GM18520 (cell line): ENCODE measurements at regions not wholly inside any gene's neighbourhood (a gene's known extent, or its start where the extent isn't known, plus 50 kb on each side); places are given as distances from the start of the nearest gene placed in this dataset.

Experiments used
- ATAC-seq: cut with Tn5 transposase; IDR thresholded peaks from one replicate; pipeline ENCODE4 v1.9.1; 2021; ENCODE audit not compliant: unreplicated experiment

DNA sequence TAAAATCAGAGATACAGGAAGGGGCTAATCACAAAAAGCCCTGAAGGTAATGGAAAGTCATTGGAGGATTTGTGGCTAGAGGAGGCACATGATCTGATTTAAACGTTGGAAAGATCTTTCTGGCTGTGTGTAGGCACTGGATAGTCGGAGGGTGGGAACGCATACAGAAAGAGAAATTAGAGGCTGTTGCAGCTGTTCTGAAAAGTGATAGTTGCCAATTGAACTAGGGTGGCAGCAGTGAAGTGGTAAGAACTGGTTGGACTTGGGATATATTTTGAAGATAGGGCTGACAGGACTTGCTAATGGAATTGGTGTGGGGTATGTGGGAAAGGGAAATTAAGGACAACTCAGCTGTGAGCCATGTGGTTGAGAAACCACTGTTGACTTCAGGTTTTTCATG is 223.6 kb downstream of the OGFRL1 start:
- no peak for ATAC-seq

DNA sequence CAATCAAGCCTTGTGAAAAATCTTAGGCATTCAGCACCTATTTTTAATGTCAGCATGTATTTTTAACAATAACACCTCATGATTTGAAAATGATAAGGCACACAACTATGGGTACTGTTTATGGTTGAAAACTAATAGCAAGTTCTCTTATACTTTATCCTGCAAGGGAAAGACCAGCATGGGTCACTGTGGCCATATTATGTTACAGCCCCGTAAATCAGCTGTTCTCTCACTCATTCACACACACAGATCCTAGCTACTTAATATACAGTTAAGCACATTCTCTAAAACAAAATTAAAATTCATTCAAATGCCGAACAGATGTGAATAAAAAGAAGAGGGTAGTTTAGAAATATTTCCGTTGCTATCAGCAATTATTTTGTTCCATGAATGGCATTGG is 224.4 kb downstream of the OGFRL1 start:
- ATAC-seq: no peak

DNA sequence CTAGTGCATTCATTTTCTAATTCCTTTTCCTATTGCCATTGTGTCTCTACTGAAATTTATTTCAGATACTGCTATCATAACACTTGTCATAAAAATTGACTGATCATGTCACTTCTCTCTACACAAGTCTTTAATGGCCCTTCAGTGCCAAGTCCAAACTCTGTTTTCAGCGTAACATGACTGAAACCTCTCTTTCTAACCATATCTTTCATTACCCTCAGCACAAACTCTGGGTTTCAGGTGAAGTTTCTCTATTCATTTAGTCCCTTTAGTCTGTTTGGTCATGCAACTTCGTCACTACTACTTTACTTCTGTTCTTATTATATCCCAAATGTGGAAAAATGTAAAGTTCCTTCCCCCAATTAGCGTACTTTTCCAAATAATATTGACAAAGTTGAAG is 234.9 kb downstream of the OGFRL1 start:
- ATAC-seq: peak; percentile 57

DNA sequence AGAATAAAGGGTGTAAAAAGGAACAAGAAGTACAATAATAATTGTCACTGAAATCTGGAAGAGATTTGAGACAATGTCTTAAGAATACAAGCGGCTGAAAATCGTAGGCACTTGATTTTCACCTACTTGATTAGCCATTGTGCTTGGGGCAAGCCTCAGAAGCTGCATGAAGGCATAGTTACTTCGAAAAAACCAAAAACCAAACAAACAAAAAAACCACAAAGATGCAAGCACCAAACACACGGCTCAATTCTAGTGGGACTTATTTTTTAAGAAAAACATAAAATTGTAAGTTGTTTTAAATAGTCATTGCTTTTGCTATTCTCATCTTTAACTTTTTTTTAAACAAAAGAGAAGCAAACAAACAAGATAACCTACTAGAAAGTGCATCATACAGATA is 235.6 kb downstream of the OGFRL1 start:
- ATAC-seq: no peak

DNA sequence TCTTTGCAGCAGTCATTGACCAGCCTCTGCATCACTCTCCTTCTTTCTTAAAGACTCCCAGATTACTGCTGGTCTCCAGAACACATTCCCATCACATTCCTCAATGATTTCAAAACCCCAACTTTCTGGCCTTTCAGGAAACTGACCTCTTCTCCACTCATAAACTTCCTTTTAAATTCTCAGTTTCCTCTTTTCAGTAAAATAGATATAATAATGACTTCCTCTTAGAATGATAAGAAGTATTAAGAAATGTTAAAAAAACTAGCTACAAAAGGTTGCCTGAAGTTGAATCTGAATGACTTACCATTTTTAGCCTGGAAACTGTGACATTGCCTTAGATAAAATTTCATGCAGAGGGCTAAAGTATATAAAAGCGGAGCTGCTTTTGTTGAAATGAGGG is 239.3 kb downstream of the OGFRL1 start:
- no peak for ATAC-seq

DNA sequence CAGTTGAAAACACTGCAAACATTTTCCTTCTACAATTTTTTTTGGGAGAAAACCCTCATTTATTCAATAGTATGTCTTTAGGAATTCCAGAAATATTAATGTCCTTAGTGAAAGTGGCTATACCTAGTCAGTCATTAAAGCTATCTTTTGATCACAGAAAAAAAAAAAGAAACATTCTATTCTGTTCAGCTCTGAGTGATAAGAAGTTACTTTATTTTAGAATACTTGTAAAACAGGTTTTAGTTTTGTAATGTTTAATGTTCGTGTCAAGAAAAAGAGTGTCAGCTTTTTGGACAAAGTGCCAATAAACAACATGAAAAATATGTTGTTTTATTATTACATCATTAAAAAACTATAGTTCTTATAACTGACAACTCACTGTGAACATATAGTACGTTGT is 240.4 kb downstream of the OGFRL1 start:
- no peak for ATAC-seq

DNA sequence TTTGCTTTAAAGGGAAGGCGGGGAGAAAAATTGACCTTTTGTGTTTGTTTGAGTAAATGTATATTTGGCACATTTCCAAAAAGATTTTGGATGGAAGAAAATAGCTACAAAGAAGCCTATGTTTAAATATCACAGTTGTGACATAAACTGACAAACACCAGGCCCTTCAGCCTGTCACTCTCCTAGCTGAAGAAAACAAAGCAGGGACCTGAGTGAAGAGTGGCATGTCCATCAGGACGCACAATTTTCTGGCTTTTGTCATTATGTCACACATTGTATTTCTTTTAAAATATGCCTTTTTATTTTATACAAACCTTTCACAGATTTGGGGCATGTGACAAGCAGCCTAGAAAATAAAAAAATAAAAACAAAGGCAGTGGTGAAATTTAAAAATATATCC is 241.2 kb downstream of the OGFRL1 start:
- no peak for ATAC-seq

DNA sequence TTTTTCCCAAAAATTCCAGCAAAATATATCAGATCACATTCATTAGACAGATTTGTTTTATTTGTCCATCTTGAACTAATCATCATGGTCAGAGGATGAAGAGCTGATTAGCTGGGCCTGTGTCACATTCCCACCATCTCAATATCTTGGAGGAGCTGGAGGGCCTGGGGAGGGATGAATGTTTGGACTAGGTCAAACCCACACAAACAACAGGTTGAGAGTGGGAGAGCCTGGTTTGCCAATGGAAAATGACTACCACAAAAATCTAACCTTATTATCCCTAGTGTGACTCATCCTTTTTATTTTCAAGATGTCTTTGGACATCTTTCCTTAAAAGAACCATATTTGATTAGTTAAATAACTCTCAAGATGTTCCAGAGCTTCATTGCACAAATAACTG is 242.4 kb downstream of the OGFRL1 start:
- ATAC-seq: no peak

DNA sequence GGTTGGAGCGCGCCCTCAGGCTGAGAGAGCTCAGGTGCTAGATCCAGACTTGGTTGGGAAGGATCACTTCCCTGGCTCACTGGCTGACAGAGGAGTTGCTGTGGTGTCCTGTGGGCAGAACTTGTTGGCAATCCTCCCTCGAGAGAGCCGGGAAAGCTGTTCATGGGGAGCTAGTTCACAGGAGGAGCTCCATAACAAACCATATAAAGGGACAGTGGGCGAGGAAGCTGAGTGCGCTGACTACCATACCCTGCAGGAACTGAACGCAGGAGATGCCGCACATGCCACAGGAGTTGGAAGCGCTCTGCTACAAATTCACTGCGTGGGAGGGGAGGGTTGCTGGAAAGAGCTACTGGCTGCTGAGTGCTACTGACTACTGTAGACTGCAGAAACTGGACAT is 243.2 kb downstream of the OGFRL1 start:
- no peak for ATAC-seq

DNA sequence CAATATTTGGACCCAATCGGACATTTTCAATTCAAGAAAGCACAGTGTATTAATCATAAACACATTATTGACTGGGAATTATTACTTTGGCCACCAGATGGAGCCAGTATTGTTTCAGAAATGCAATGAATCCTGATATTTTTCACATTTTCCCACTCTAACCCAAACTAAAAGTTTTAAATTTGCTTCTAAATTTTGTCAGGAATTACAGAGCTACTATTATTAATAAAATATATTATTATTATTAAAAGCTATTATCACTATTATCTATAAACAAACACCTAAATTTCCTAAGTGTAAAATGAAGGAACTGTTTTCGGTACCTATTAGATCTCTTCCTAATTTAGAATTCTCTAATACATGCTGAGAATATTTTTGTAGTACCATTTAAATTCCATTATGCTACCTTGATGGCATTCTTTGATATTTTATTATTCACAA is 245.3 kb downstream of the OGFRL1 start:
- ATAC-seq: no peak

DNA sequence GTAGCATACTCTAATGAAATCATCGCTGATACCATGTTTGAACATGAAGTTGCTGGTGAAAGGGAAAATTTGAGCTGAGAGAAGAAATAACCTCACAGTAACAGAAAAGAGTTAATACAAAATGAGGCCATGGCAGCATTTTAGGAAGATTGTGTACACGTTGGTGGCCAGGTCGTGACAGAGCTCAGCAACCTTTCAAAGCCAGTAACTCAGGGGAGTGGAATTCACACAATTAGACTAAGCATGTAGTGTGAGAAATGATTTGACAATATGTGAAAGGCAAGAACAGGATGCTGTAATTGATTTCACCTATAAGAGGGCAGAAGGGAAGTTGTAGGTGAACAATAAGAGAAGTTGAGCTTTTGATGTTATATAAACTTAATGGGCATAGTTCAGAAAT is 246.3 kb downstream of the OGFRL1 start:
- no peak for ATAC-seq

DNA sequence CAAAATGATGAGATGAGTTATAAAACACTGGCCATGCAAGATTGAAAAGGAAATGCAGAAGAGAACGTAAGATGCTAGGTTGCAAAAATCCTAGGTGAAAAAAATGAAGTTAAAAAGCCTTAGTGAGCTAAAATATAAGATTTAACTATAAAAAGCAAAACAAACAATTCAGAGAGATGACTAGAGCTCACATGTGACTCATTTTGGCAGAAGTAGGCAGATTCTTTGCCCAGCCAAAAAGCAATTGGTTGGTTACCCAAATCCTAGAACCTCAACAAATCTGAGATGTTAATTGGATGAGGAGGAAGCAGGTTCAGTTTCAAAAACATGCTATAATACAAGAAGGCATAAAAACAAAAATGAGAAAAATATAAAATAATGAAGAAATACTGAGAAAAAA is 249.1 kb downstream of the OGFRL1 start:
- ATAC-seq: no peak

DNA sequence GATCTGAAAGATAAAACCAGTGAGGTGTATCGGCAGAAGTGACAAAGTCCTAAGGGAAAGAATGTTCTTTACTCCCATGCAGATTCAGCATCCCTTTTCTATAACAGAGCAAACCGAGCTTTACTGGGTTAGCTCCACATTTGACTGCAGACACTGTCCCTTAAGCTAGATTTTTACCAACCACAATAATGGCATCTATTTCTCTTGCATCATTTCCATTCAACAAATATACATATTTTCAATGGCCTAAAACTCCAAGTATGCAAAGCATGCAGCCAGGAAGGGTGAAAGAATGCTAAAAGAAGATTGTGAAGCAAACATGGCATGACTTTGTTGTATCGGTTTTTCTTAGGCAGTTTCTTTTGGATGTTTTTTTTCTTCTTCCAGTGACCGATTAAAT is 255.4 kb downstream of the OGFRL1 start:
- no peak for ATAC-seq

DNA sequence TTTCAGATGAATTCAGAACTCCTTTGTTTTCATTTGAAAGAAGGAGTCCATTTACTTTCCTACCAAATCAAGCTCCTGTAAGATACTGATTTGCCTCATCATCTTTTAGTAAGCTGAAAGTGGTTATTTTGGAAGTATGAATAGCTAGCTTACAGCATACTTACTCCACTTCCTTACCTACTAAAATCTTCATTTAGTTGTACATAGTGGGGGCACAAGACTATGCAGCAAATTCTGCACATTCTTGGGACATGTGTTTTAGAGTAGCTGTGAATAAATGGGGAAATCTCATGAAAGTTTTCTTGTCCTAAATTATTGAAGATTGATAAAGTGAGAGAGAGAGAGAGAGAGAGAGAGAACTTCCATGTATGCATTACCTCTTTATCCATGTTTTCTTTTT is 256.3 kb downstream of the OGFRL1 start:
- no peak for ATAC-seq

DNA sequence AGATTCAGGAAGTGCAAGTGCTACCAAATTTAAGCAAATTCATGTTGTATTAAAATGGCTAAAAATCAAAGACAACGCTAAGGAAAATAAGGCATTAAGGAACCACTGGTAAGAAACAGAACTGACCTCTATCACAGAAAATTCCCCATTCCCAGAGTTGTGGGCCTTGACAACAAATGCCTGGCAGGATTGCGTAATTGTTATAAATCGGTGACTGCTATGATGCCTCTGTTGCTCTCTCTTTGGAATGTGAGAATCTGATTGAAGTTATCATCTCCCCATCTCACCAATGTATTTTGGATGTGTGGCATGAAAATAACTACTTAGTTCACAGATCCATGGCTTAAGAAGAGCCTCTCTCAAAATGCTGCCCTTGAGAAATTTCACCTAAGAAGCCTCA is 257.3 kb downstream of the OGFRL1 start:
- ATAC-seq: no peak

DNA sequence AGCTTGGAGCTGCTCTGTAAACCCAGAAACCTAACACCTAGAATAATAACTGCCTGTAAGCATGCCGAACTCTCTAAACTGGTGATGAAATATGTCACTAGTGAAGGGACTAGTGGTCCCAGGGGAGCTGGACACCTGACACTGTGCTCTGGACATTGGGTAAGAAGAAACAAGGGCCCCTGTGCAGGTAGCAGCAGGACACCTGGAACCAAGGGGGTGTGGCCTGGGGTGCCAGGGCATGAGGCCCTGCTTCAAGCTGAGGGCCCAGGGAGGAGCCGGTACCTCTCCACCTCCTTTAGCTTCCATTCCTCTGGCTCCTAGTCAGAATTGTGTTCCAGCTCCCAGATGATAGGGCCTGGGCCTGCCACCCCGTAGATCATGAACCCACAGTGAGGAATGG is 263.2 kb downstream of the OGFRL1 start:
- ATAC-seq: no peak

DNA sequence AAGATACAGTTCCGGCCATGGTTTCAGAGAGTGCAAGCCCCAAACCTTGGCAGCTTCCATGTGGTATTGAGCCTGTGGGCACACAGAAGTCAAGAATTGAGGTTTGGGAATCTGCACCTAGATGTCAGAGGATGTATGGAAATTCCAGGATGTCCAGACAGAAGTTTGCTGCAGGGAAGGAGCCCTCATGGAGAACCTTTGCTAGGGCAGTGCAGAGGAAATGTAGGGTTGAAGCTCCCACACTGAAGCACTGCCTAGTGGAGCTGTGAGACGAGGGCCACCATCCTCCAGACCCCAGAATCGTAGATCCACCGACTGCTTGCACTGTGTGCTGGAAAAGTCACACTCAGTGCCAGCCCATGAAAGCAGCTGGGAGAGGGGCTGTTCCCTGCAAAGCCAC is 267.5 kb downstream of the OGFRL1 start:
- no peak for ATAC-seq

DNA sequence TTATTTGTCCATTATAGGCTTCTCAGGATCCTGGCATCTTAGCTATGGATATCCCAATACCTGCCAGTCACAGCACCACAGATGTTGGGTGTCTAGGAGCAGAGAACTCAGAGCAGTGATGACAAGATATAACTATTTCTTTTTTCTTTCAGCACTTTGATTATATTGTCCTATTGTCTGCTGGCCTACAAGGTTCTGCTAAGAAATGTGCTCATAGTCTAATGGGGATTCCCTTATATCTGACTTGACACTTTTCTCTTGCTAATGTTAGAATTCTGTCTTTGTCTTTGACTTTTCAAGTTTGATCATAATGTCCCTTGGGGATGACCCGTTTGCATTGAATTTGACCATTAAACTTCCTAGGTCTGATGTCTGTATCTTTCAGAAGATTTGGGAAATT is 270.4 kb downstream of the OGFRL1 start:
- no peak for ATAC-seq

DNA sequence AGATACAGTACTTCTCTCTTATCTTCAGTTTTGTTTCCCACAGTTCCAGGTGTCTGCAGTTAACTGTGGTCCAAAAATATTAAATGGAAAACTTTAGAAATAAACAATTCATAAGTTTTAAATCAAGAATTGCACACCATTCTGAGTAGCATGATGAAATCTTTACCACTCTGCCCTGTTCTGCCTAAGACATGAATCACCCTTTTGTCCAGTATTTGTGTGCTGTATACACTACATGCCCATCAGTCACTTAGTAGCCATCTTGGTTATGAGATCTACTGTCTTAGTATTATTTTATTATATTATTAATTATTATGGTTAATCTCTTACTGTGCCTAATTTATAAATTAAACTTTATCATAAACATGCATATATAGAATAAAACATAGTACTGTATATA is 279.0 kb downstream of the OGFRL1 start:
- ATAC-seq: no peak

DNA sequence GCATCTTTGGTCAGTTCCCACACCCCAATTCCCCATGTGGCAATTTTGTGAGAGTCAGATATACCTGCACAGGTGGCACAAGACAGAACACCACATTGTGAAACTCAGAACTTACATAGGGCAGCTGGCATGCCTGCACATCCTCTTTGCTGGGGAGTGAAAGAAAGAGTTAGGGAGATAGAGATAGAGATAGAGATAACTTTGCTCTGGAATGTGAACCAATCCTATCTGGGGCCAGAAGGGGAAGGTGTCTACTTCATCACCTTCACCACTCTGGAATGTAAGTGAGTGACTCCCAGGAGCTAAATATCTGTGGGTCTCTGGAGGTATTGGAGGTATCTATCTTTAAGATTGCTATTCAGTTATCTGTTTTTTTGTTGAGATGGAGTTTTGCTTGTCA is 289.2 kb downstream of the OGFRL1 start:
- no peak for ATAC-seq

DNA sequence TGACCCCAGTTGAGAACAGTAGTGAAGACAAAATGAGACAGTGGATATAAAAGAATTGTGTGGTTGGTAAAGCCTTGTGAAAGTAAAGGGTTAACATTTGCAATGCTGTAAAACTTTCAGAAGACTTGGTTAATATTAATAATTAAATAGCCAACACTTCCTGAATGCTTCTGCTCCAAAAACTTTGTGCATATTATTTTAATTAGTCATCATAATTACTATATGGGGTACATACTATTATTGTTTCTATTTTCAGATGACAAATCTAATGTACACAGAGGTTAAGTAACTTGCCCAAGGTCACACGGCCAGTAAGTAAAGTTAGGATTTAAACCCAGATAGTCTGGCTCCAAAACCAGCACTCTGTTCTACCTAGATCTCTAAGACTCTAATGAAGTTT is 291.3 kb downstream of the OGFRL1 start:
- ATAC-seq: no peak

DNA sequence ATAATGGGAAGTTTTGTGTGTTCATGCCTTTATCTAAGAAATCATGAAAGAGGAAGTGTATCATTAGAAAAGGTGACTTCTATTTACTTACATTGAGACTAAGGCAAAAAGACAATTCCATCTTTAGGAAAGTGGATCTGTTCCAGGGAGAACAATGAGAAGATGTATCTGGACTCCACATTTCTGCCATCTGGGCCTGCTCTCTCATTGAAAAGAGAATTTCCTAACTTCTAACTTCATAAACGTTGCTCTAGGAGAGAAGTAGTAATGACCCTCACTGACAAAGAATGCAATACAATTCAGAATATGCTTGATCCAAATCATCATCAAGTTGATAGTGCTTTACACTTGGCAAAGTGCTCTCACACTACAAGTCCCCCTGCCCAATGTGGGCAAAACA is 294.2 kb downstream of the OGFRL1 start:
- no peak for ATAC-seq

DNA sequence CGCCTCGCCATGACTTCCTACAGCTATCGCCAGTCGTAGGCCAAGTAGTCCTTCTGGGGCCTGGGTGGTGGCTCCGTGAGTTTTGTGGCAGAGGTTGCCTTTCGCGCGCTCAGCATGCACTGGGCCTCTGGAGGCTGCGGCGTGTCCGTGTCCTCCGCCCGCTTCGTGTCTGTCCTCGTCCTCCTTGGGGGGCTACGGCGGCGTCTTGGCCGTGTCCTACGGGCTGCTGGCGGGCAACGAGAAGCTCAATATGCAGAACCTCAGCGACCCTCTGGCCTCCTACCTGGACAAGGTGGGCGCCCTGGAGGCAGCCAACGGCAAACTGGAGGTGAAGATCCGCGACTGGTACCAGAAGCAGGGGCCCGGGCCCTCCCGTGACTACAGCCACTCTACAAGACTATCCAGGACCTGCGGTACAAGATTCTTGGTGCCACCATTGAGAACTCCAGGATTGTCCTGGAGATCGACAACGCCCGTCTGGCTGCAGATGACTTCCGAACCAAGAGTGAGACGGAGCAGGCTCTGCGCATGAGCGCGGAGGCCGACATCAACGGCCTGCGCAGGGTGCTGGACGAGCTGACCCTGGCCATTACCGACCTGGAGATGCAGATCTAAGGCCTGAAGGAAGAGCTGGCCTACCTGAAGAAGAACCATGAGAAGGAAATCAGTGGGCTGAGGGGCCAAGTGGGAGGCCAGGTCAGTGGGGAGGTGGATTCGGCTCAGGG is 296.3 kb downstream of the OGFRL1 start:
- ATAC-seq: no peak

DNA sequence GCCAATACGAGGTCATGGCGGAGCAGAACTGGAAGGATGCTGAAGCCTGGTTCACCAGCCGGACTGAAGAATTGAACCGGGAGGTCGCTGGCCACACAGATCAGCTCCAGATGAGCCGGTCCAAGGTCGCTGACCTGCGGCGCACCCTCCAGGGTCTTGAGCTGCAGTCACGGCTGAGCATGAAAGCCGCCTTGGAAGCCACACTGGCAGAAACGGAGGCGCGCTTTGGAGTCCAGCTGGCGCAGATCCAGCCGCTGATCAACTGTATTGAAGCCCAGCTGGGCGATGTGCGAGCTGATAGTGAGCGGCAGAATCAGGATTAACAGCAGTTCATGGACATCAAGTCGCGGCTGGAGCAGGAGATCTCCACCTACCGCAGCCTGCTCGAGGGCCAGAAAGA is 296.9 kb downstream of the OGFRL1 start:
- ATAC-seq: no peak
